MM.1S (cell line): ENCODE measurements at regions not wholly inside any gene's neighbourhood (a gene's known extent, or its start where the extent isn't known, plus 50 kb on each side); places are given as distances from the start of the nearest gene placed in this dataset.

Source experiments
- DNase-seq: peaks from one replicate; pipeline ENCODE4 v3.0.0-alpha.2; 2015
- H2AFZ ChIP-seq: fragments of 300-600 bp; sonication (generic); 2 replicates; pipeline ENCODE4 v1.6.0; 2016; ENCODE audit warnings: antibody characterized with exemption, low read length
- H3F3A ChIP-seq: fragments of 300-600 bp; sonication (generic); 2 replicates; pipeline ENCODE4 v1.6.1; 2016; ENCODE audit warnings: mild to moderate bottlenecking, antibody characterized with exemption, low read length, moderate library complexity, mixed read lengths; ENCODE audit not compliant: insufficient read depth
- H3K27ac ChIP-seq: fragments of 300-600 bp; sonication (generic); 2 replicates; pipeline ENCODE4 v1.5.1; 2016; ENCODE audit warnings: mild to moderate bottlenecking, low read length
- H3K27me3 ChIP-seq: fragments of 300-600 bp; sonication (generic); replicated peaks from 2 replicates; pipeline ENCODE4 v1.6.0; 2016; ENCODE audit warnings: low read length; ENCODE audit not compliant: insufficient read depth
- H3K36me3 ChIP-seq: fragments of 300-600 bp; sonication (generic); replicated peaks from 2 replicates; pipeline ENCODE4 v1.6.1; 2016; ENCODE audit warnings: mild to moderate bottlenecking, low read length, mixed read lengths; ENCODE audit not compliant: insufficient read depth
- H3K4me1 ChIP-seq: fragments of 300-600 bp; sonication (generic); 2 replicates; pipeline ENCODE4 v1.6.1; 2016; ENCODE audit warnings: low read length, mixed read lengths
- H3K4me2 ChIP-seq: fragments of 300-600 bp; sonication (generic); 2 replicates; pipeline ENCODE4 v1.6.0; 2016; ENCODE audit warnings: low read depth, low read length
- H3K4me3 ChIP-seq: fragments of 300-600 bp; sonication (generic); 2 replicates; pipeline ENCODE4 v1.5.1; 2016; ENCODE audit warnings: low read length, mixed read lengths
- H3K79me2 ChIP-seq: fragments of 300-600 bp; sonication (generic); 2 replicates; pipeline ENCODE4 v1.6.1; 2016; ENCODE audit warnings: mixed run types, low read length, mixed read lengths
- H3K9ac ChIP-seq: fragments of 300-600 bp; sonication (generic); 2 replicates; pipeline ENCODE4 v1.6.1; 2016; ENCODE audit warnings: low read length, mixed read lengths
- H3K9me2 ChIP-seq: fragments of 300-600 bp; sonication (generic); replicated peaks from 2 replicates; pipeline ENCODE4 v1.6.1; 2016; ENCODE audit warnings: mild to moderate bottlenecking, low read length, mixed read lengths; ENCODE audit not compliant: insufficient read depth
- H3K9me3 ChIP-seq: fragments of 300-600 bp; sonication (generic); replicated peaks from 2 replicates; pipeline ENCODE4 v1.6.1; 2016; ENCODE audit warnings: mild to moderate bottlenecking, low read length, mixed read lengths; ENCODE audit not compliant: insufficient read depth
- H4K20me1 ChIP-seq: fragments of 300-600 bp; sonication (generic); 2 replicates; pipeline ENCODE4 v1.6.1; 2016; ENCODE audit warnings: mild to moderate bottlenecking, low read length, moderate library complexity, mixed read lengths; ENCODE audit not compliant: insufficient read depth
- EZH2 ChIP-seq: fragments of 300-600 bp; sonication (generic); optimal IDR thresholded peaks from 2 replicates; pipeline ENCODE3; 2017; ENCODE audit warnings: low read depth, mild to moderate bottlenecking, antibody characterized with exemption, low read length, mixed read lengths
- EZH2phosphoT487 ChIP-seq: fragments of 300-600 bp; sonication (generic); IDR thresholded peaks from 2 replicates; pipeline ENCODE4 v1.6.1; 2018; ENCODE audit warnings: antibody characterized with exemption, low read length
- TF ChIP-seq, protein P1 (sequence below): fragments of 300-600 bp; sonication (generic); IDR thresholded peaks from 2 replicates; pipeline ENCODE4 v1.5.1; 2016; ENCODE audit warnings: antibody characterized with exemption, low read length, mixed read lengths

DNA sequence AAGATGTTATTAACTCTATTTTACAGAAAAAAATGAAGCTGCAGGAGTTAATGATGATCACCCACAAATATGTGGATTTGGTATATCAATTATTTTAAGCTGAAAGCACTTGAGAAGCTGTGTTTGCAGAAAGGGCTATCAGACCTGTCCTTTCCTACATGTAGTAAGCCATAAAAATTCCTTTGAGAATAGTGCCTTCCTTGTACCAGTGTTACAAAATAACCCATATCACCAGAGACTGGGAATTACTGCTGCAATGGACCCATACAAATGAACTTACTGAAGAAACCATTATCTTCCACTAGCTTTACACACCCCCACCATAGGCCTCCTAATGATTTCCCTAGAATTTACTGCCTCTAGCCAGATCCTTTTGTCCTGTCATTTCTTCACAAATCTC lies 99.2 kb upstream of the ZRANB2 start:
- no peaks in the 10 kb centered on the region for H3K9me3 ChIP-seq
- no peaks in the 10 kb centered on the region for H3K4me1 ChIP-seq
- H2AFZ ChIP-seq, result no peak overlapping the region
- H3K36me3 ChIP-seq, result no peaks in the 10 kb centered on the region
- no peaks in the 10 kb centered on the region for H3K27me3 ChIP-seq
- DNase-seq, result no peak
- no peak overlapping the region for H3K4me3 ChIP-seq
- no peak overlapping the region for H3K4me2 ChIP-seq
- no peaks in the 10 kb centered on the region for H4K20me1 ChIP-seq
- H3F3A ChIP-seq, result no peaks in the 10 kb centered on the region
- TF ChIP-seq, protein P1, sequence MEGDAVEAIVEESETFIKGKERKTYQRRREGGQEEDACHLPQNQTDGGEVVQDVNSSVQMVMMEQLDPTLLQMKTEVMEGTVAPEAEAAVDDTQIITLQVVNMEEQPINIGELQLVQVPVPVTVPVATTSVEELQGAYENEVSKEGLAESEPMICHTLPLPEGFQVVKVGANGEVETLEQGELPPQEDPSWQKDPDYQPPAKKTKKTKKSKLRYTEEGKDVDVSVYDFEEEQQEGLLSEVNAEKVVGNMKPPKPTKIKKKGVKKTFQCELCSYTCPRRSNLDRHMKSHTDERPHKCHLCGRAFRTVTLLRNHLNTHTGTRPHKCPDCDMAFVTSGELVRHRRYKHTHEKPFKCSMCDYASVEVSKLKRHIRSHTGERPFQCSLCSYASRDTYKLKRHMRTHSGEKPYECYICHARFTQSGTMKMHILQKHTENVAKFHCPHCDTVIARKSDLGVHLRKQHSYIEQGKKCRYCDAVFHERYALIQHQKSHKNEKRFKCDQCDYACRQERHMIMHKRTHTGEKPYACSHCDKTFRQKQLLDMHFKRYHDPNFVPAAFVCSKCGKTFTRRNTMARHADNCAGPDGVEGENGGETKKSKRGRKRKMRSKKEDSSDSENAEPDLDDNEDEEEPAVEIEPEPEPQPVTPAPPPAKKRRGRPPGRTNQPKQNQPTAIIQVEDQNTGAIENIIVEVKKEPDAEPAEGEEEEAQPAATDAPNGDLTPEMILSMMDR, result no peak
- TF ChIP-seq EZH2phosphoT487 (no peak), EZH2 (no peak)
- no peak overlapping the region for H3K27ac ChIP-seq
- H3K9me2 ChIP-seq, result no peaks in the 10 kb centered on the region
- no peaks in the 10 kb centered on the region for H3K79me2 ChIP-seq
- H3K9ac ChIP-seq, result no peak overlapping the region

DNA sequence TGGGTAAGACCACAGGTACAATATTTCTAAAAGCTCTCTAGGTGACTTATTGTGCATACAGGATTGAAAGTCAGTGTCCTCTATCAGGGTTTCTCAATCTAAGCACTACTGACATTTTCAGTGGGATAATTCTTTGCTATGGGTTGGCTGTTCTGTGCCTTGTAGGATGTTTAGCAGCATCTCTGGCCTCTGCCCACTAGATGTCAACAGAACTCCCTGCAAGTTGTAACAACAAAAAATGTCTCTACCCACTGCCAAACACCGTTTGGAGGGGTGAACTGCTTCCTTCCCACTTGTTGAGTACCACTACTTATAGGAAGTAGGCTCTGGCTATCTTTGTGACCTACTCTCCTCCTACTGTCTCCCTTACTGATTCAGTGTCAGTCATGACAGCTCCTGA lies 90.1 kb upstream of the ZRANB2 start:
- Histone ChIP-seq H3K9ac (no peak overlapping the region), H3K4me2 (no peak overlapping the region), H4K20me1 (no peaks in the 10 kb centered on the region), H3F3A (no peaks in the 10 kb centered on the region), H3K36me3 (no peaks in the 10 kb centered on the region), H3K9me2 (no peaks in the 10 kb centered on the region; the same call in 1 of the 2 replicates), H3K27ac (no peak overlapping the region), H3K27me3 (no peaks in the 10 kb centered on the region), H3K4me3 (no peak overlapping the region), H3K79me2 (no peaks in the 10 kb centered on the region), H2AFZ (no peak overlapping the region), H3K9me3 (no peaks in the 10 kb centered on the region), H3K4me1 (no peaks in the 10 kb centered on the region)
- TF ChIP-seq EZH2phosphoT487, result no peak
- no peak for TF ChIP-seq EZH2
- TF ChIP-seq, protein P1, result no peak
- DNase-seq, result no peak

DNA sequence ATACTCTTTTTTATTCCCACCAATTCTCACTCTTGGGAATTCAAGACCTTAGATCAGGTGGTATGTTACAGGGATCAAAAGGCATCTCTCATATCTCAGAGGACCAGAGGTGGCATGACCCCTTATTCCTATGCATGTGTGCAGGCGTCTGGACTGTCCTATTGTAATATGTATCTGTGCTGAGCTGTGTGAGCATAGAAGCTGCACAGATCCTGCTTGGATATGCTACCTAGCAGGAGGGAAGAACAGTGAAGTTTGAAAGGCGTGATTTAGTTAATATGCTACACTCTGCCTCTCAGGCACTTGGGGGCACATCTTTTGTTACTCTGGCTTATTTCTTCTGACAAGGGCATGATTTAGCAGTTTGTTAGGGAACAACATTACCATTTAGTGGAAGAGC lies 86.7 kb upstream of the ZRANB2 start:
- no peak overlapping the region for H3K4me2 ChIP-seq
- DNase-seq, result no peak
- H3K4me3 ChIP-seq, result no peak overlapping the region
- no peak overlapping the region for H3K27ac ChIP-seq
- no peaks in the 10 kb centered on the region for H3K79me2 ChIP-seq
- no peak for TF ChIP-seq EZH2
- TF ChIP-seq EZH2phosphoT487, result no peak
- TF ChIP-seq, protein P1, result no peak
- H3K4me1 ChIP-seq, result no peaks in the 10 kb centered on the region
- no peaks in the 10 kb centered on the region for H3F3A ChIP-seq
- H3K27me3 ChIP-seq, result no peaks in the 10 kb centered on the region
- H3K9me3 ChIP-seq, result no peaks in the 10 kb centered on the region
- no peak overlapping the region for H3K9ac ChIP-seq
- H4K20me1 ChIP-seq, result no peaks in the 10 kb centered on the region
- H3K36me3 ChIP-seq, result no peaks in the 10 kb centered on the region
- no peaks in the 10 kb centered on the region; the same call in 1 of the 2 replicates for H3K9me2 ChIP-seq
- H2AFZ ChIP-seq, result no peak overlapping the region
